Peyer's patch (tissue), 4 donors: ENCODE measurements at regions not wholly inside any gene's neighbourhood (a gene's known extent, or its start where the extent isn't known, plus 50 kb on each side); places are given as distances from the start of the nearest gene placed in this dataset.

Source experiments
- DNase-seq, 3 donors: peaks; one replicate each; pipeline ENCODE4 v3.0.0-alpha.2; 2017 to 2019
- H3K27ac ChIP-seq, 4 donors: fragments of 200-600 bp; sonication (generic); one replicate each; pipeline ENCODE4 v1.5.1; 2016 to 2019
- H3K27me3 ChIP-seq, 2 donors: fragments of 200-600 bp; sonication (generic); one replicate each; pipeline ENCODE4 v1.5.1; 2019
- H3K36me3 ChIP-seq, 3 donors: fragments of 200-600 bp; sonication (generic); one replicate each; pipeline ENCODE4 v1.5.1; 2016 to 2019
- H3K4me1 ChIP-seq, 4 donors: fragments of 200-600 bp; sonication (generic); one replicate each; pipeline ENCODE4 v1.5.1; 2016 to 2019
- H3K4me3 ChIP-seq, 4 donors: fragments of 200-600 bp; sonication (generic); 1 replicate in 3 of 4; 2 replicates in 1 of 4; pipeline ENCODE4 v1.5.1; 2016 to 2019; ENCODE audit warnings: mild to moderate bottlenecking in 1 of 4
- H3K9me3 ChIP-seq, 4 donors: fragments of 200-600 bp; sonication (generic); one replicate each; pipeline ENCODE4 v1.5.1; 2016 to 2019; ENCODE audit warnings: mild to moderate bottlenecking in 1 of 4
- CTCF ChIP-seq, 6 experiments: fragments of 450-650 bp in 4 of 6; fragments of 200-600 bp in 2 of 6; sonication (generic) in 1 of 6; IDR thresholded peaks; one replicate each; pipeline ENCODE4 v1.5.1; 2017 to 2019; ENCODE audit warnings: antibody characterized with exemption in 6 of 6, mild to moderate bottlenecking in 3 of 6, moderate library complexity in 1 of 6
- POLR2A ChIP-seq, 2 donors: fragments of 450-650 bp; IDR thresholded peaks; one replicate each; pipeline ENCODE4 v1.5.1; 2017; ENCODE audit warnings: antibody characterized with exemption in 2 of 2, mild to moderate bottlenecking in 2 of 2, moderate library complexity in 2 of 2

- TF ChIP-seq POLR2A (IDR thresholded peaks at IDR 0.05) (no peak), CTCF (IDR thresholded peaks at IDR 0.05) (no peak)
- H3K4me1 ChIP-seq = no peaks in the 10 kb centered on the region
- H3K27ac ChIP-seq = no peak overlapping the region
- no peak overlapping the region for H3K4me3 ChIP-seq
- DNase-seq = no peak
- H3K36me3 ChIP-seq = no peaks in the 10 kb centered on the region
- H3K9me3 ChIP-seq = no peaks in the 10 kb centered on the region
- no peaks in the 10 kb centered on the region for H3K27me3 ChIP-seq
Measured at GRCh38 chr1:78279051-78279450, 211.7 kb upstream of the PTGFR start.

GRCh38 chr1:78280626-78281025 is 210.1 kb upstream of the PTGFR start:
- no peak for DNase-seq
- no peaks in the 10 kb centered on the region for H3K27me3 ChIP-seq
- no peaks in the 10 kb centered on the region for H3K36me3 ChIP-seq
- H3K9me3 ChIP-seq = no peaks in the 10 kb centered on the region
- H3K4me3 ChIP-seq = no peak overlapping the region
- no peak for TF ChIP-seq POLR2A (IDR thresholded peaks at IDR 0.05)
- TF ChIP-seq CTCF (IDR thresholded peaks at IDR 0.05) = no peak
- H3K4me1 ChIP-seq = no peaks in the 10 kb centered on the region
- no peak overlapping the region for H3K27ac ChIP-seq

- Histone ChIP-seq H3K36me3 (no peaks in the 10 kb centered on the region), H3K4me3 (no peak overlapping the region), H3K27ac (no peak overlapping the region), H3K4me1 (no peaks in the 10 kb centered on the region), H3K9me3 (no peaks in the 10 kb centered on the region), H3K27me3 (no peaks in the 10 kb centered on the region)
- DNase-seq = no peak
- TF ChIP-seq CTCF (IDR thresholded peaks at IDR 0.05) (no peak), POLR2A (IDR thresholded peaks at IDR 0.05) (no peak)
Measured at GRCh38 chr1:78281580-78281979, 209.2 kb upstream of the PTGFR start.

- Histone ChIP-seq H3K4me3 (no peak overlapping the region), H3K9me3 (no peaks in the 10 kb centered on the region)
- TF ChIP-seq POLR2A (IDR thresholded peaks at IDR 0.05) (no peak), CTCF (IDR thresholded peaks at IDR 0.05) (no peak)
Measured at GRCh38 chr1:78283691-78284090, 207.1 kb upstream of the PTGFR start.

GRCh38 chr1:78284354-78284753 is 206.4 kb upstream of the PTGFR start:
- no peak overlapping the region for H3K27ac ChIP-seq

More at GRCh38 chr1:78283691-78284090, 207.1 kb upstream of the PTGFR start:
- Histone ChIP-seq H3K4me1 (no peaks in the 10 kb centered on the region), H3K27ac (no peak overlapping the region), H3K27me3 (no peaks in the 10 kb centered on the region), H3K36me3 (no peaks in the 10 kb centered on the region)
- DNase-seq = no peak

More at GRCh38 chr1:78284354-78284753, 206.4 kb upstream of the PTGFR start:
- Histone ChIP-seq H3K36me3 (no peaks in the 10 kb centered on the region), H3K27me3 (no peaks in the 10 kb centered on the region), H3K4me3 (no peak overlapping the region), H3K4me1 (no peaks in the 10 kb centered on the region), H3K9me3 (no peaks in the 10 kb centered on the region)
- DNase-seq = peak in 1 of 3 donors; percentile 48
- no peak for TF ChIP-seq POLR2A (IDR thresholded peaks at IDR 0.05)
- TF ChIP-seq CTCF (IDR thresholded peaks at IDR 0.05) = no peak
